H9 (cell line): ENCODE measurements at regions not wholly inside any gene's neighbourhood (a gene's known extent, or its start where the extent isn't known, plus 50 kb on each side); places are given as distances from the start of the nearest gene placed in this dataset.

Source experiments
- DNase-seq: peaks from one replicate; pipeline ENCODE4 v3.0.0-alpha.2; 2017
- H2AFZ ChIP-seq: one replicate; pipeline ENCODE4 v1.6.1; 2013; ENCODE audit warnings: mild to moderate bottlenecking, low read length, control low read depth, moderate library complexity
- H2AK5ac ChIP-seq: 2 replicates; pipeline ENCODE4 v1.6.1; 2013; ENCODE audit warnings: low read length, control low read depth, mixed read lengths; ENCODE audit not compliant: insufficient read length
- H2BK120ac ChIP-seq: one replicate; pipeline ENCODE4 v1.6.1; 2013; ENCODE audit warnings: low read depth, mild to moderate bottlenecking, low read length, control low read depth, inconsistent platforms; ENCODE audit not compliant: poor library complexity, severe bottlenecking
- H2BK12ac ChIP-seq: 2 replicates; pipeline ENCODE4 v1.6.1; 2013; ENCODE audit warnings: low read length, control low read depth, mixed read lengths, low read depth; ENCODE audit not compliant: insufficient read length
- H2BK15ac ChIP-seq: 2 replicates; pipeline ENCODE4 v1.6.1; 2013; ENCODE audit warnings: low read depth, low read length, control low read depth
- H2BK20ac ChIP-seq: one replicate; pipeline ENCODE4 v1.6.1; 2013; ENCODE audit warnings: low read depth, mild to moderate bottlenecking, low read length, control low read depth, inconsistent platforms; ENCODE audit not compliant: poor library complexity, severe bottlenecking
- H2BK5ac ChIP-seq: 2 replicates; pipeline ENCODE4 v1.6.1; 2013; ENCODE audit warnings: low read length, control low read depth, mixed read lengths; ENCODE audit not compliant: insufficient read length
- H3K14ac ChIP-seq: 2 replicates; pipeline ENCODE4 v1.6.1; 2013; ENCODE audit warnings: low read length, control low read depth; ENCODE audit not compliant: insufficient read depth
- H3K18ac ChIP-seq: 2 replicates; pipeline ENCODE4 v1.6.1; 2013; ENCODE audit warnings: low read depth, mild to moderate bottlenecking, mixed read lengths, low read length, control low read depth; ENCODE audit not compliant: insufficient read length
- H3K23ac ChIP-seq: 2 replicates; pipeline ENCODE4 v1.6.1; 2013; ENCODE audit warnings: low read length, control low read depth, mixed read lengths, low read depth; ENCODE audit not compliant: insufficient read length
- H3K23me2 ChIP-seq: 2 replicates; pipeline ENCODE4 v1.6.1; 2013; ENCODE audit warnings: low read depth, mild to moderate bottlenecking, mixed read lengths, low read length, control low read depth; ENCODE audit not compliant: insufficient read length, poor library complexity, severe bottlenecking
- H3K27ac ChIP-seq: 2 replicates; pipeline ENCODE4 v1.5.1; 2013; ENCODE audit warnings: low read length, control low read depth, mixed read lengths, low read depth; ENCODE audit not compliant: insufficient read length
- H3K27me3 ChIP-seq: 2 replicates; pipeline ENCODE4 v1.6.1; 2013; ENCODE audit warnings: low read length, control low read depth, inconsistent platforms; ENCODE audit not compliant: insufficient read depth
- H3K4ac ChIP-seq: 2 replicates; pipeline ENCODE4 v1.6.1; 2013; ENCODE audit warnings: low read depth, mild to moderate bottlenecking, control low read depth, inconsistent platforms, low read length, moderate library complexity
- H3K4me1 ChIP-seq: 2 replicates; pipeline ENCODE4 v1.6.1; 2013; ENCODE audit warnings: low read length, control low read depth, inconsistent platforms; ENCODE audit not compliant: insufficient read depth
- H3K4me2 ChIP-seq: 2 replicates; pipeline ENCODE4 v1.6.1; 2013; ENCODE audit warnings: low read length, control low read depth, mixed read lengths; ENCODE audit not compliant: insufficient read length, insufficient read depth
- H3K56ac ChIP-seq: 2 replicates; pipeline ENCODE4 v1.6.1; 2013; ENCODE audit warnings: low read depth, mild to moderate bottlenecking, mixed read lengths, low read length, control low read depth; ENCODE audit not compliant: insufficient read length
- H3K79me1 ChIP-seq: 2 replicates; pipeline ENCODE4 v1.6.1; 2013; ENCODE audit warnings: low read depth, mild to moderate bottlenecking, moderate library complexity, low read length, control low read depth, inconsistent platforms; ENCODE audit not compliant: insufficient read depth, poor library complexity, severe bottlenecking
- H3K79me2 ChIP-seq: 2 replicates; pipeline ENCODE4 v1.6.1; 2013; ENCODE audit warnings: low read length, control low read depth, inconsistent platforms; ENCODE audit not compliant: insufficient read depth
- H3K9ac ChIP-seq: 2 replicates; pipeline ENCODE4 v1.6.1; 2013; ENCODE audit warnings: low read length, control low read depth, mixed read lengths; ENCODE audit not compliant: insufficient read length; ENCODE audit errors: extremely low read depth
- H3K9me3 ChIP-seq: one replicate; pipeline ENCODE4 v1.6.1; 2013; ENCODE audit warnings: low read depth, low read length, inconsistent platforms; ENCODE audit not compliant: control insufficient read depth
- H3T11ph ChIP-seq: one replicate; pipeline ENCODE4 v1.6.1; 2013; ENCODE audit warnings: mild to moderate bottlenecking, low read length, control low read depth, inconsistent platforms
- H4K20me1 ChIP-seq: one replicate; pipeline ENCODE4 v1.6.1; 2013; ENCODE audit not compliant: control insufficient read depth, insufficient read length, insufficient read depth
- H4K5ac ChIP-seq: 2 replicates; pipeline ENCODE4 v1.6.1; 2013; ENCODE audit warnings: low read depth, mild to moderate bottlenecking, mixed read lengths, low read length, control low read depth; ENCODE audit not compliant: insufficient read length
- H4K8ac ChIP-seq: replicated peaks from 2 replicates; pipeline ENCODE4 v1.6.1; 2013; ENCODE audit warnings: low read length, control low read depth, mixed read lengths, low read depth; ENCODE audit not compliant: insufficient read length
- H4K91ac ChIP-seq: 2 replicates; pipeline ENCODE4 v1.6.1; 2013; ENCODE audit warnings: low read depth, mild to moderate bottlenecking, moderate library complexity, mixed read lengths, low read length, control low read depth; ENCODE audit not compliant: insufficient read length
- H3K27ac Mint-ChIP-seq, 3 experiments: 2 replicates in 2 of 3; 3 replicates in 1 of 3; pipeline ENCODE4 v1.8.0; 2020 to 2021; ENCODE audit warnings: mixed read lengths in 3 of 3, mild to moderate bottlenecking in 1 of 3, moderate library complexity in 1 of 3
- H3K27me3 Mint-ChIP-seq: 2 replicates; pipeline ENCODE4 v1.8.0; 2021; ENCODE audit warnings: low read depth, mild to moderate bottlenecking, moderate library complexity, mixed read lengths
- H3K36me3 Mint-ChIP-seq, 3 experiments: 2 replicates in 2 of 3; 3 replicates in 1 of 3; pipeline ENCODE4 v1.8.0; 2020 to 2021; ENCODE audit warnings: low read depth in 3 of 3, mixed read lengths in 3 of 3; ENCODE audit not compliant: insufficient read depth in 1 of 3
- H3K4me1 Mint-ChIP-seq, 2 experiments: 2 replicates each; pipeline ENCODE4 v1.8.0; 2020; ENCODE audit warnings: mixed read lengths in 2 of 2
- H3K4me3 Mint-ChIP-seq, 2 experiments: 2 replicates in 1 of 2; 3 replicates in 1 of 2; pipeline ENCODE4 v1.8.0; 2020 to 2021; ENCODE audit warnings: mild to moderate bottlenecking in 2 of 2, mixed read lengths in 2 of 2, moderate library complexity in 1 of 2
- H3K9me3 Mint-ChIP-seq, 2 experiments: 2 replicates in 1 of 2; 3 replicates in 1 of 2; pipeline ENCODE4 v1.8.0; 2020; ENCODE audit warnings: mild to moderate bottlenecking in 2 of 2, mixed read lengths in 2 of 2, moderate library complexity in 1 of 2
- WGBS: extraction: QIAGEN DNeasy Blood & Tissue Kit; methylation state at CpG from one replicate; pipeline ENCODE4 v1.1.7; 2013; ENCODE audit warnings: missing lambda C conversion rate, low lambda C conversion rate, mixed read lengths; ENCODE audit not compliant: insufficient read length; ENCODE audit errors: extremely low coverage; 5-methylcytosine and 5-hydroxymethylcytosine counted together
- TF ChIP-seq, protein P1 (sequence below): fragments of 200-600 bp; sonication (generic); conservative IDR thresholded peaks from 3 replicates; pipeline ENCODE4 v1.8.0; 2021; ENCODE audit warnings: antibody characterized with exemption, mild to moderate bottlenecking

DNA sequence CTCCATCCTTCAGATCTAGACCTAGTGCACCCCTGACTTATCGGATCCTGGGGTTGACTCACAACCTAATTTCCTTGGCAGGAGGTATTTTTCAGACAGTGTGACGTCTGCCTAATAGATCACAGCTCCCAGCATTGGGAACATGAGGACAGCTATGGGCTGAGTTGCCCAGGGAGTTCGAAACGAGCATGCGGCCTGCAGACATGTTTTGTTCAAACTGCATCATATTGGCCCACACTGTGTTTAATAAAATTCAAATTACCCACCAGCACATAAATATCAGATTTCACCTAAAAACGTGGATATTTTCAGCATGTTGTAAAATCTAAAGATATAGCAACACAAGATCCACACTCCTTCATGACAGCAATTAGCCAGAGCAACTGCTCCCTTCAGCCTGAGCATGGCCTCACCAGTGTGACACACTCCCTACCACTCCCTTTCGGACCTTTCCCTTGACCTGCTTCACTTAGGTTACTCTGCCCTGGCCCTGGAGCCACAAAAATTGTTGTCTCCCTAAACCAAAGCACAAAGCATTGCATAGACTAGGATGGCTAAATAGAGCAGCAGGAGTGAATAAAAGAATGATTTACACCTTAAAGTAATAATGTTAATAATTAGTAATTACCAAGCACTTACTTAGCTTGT, 53.6 kb upstream of the USP47 start:
- H3K27ac ChIP-seq = no peak overlapping the region
- no peak overlapping the region for H2BK5ac ChIP-seq
- H3K23ac ChIP-seq = no peak overlapping the region
- H4K20me1 ChIP-seq = no peaks in the 10 kb centered on the region
- WGBS = no CpG with 5 or more reads among the region's 7 CpGs
- Mint-ChIP-seq H3K4me3 (no peak overlapping the region; a peak in 1 of 5 replicates), H3K36me3 (peaks cover 0 to 5% (median 0%) of the 10 kb centered on the region in 3 experiments; a peak in 2 of 7 replicates), H3K27me3 (no peaks in the 10 kb centered on the region), H3K27ac (no peak overlapping the region), H3K4me1 (peaks cover 3 to 8% of the 10 kb centered on the region in 2 experiments; a peak in 3 of 4 replicates), H3K9me3 (peaks cover 0 to 8% of the 10 kb centered on the region in 2 experiments; a peak in 4 of 5 replicates)
- no peak overlapping the region for H3K4me2 ChIP-seq
- no peak overlapping the region for H3K56ac ChIP-seq
- no peaks in the 10 kb centered on the region for H3K9me3 ChIP-seq
- no peaks in the 10 kb centered on the region for H3K4me1 ChIP-seq
- H3K79me2 ChIP-seq = no peaks in the 10 kb centered on the region
- H2BK12ac ChIP-seq = no peak overlapping the region
- no peak overlapping the region for H4K5ac ChIP-seq
- no peak overlapping the region for H4K91ac ChIP-seq
- no peak overlapping the region for H3T11ph ChIP-seq
- TF ChIP-seq, protein P1, sequence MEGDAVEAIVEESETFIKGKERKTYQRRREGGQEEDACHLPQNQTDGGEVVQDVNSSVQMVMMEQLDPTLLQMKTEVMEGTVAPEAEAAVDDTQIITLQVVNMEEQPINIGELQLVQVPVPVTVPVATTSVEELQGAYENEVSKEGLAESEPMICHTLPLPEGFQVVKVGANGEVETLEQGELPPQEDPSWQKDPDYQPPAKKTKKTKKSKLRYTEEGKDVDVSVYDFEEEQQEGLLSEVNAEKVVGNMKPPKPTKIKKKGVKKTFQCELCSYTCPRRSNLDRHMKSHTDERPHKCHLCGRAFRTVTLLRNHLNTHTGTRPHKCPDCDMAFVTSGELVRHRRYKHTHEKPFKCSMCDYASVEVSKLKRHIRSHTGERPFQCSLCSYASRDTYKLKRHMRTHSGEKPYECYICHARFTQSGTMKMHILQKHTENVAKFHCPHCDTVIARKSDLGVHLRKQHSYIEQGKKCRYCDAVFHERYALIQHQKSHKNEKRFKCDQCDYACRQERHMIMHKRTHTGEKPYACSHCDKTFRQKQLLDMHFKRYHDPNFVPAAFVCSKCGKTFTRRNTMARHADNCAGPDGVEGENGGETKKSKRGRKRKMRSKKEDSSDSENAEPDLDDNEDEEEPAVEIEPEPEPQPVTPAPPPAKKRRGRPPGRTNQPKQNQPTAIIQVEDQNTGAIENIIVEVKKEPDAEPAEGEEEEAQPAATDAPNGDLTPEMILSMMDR = no peak; the same call in 2 of the 3 replicates
- no peak overlapping the region for H2BK120ac ChIP-seq
- no peak overlapping the region for H2BK20ac ChIP-seq
- no peak overlapping the region for H3K4ac ChIP-seq
- no peak overlapping the region for H3K14ac ChIP-seq
- H3K79me1 ChIP-seq = no peaks in the 10 kb centered on the region
- H4K8ac ChIP-seq = no peak overlapping the region
- H2AFZ ChIP-seq = no peak overlapping the region
- no peak overlapping the region for H3K9ac ChIP-seq
- no peak for DNase-seq
- H3K23me2 ChIP-seq = no peaks in the 10 kb centered on the region
- no peak overlapping the region for H2BK15ac ChIP-seq
- H2AK5ac ChIP-seq = no peak overlapping the region
- H3K27me3 ChIP-seq = no peaks in the 10 kb centered on the region
- no peak overlapping the region for H3K18ac ChIP-seq
